GM12878 (cell line): ENCODE measurements at regions not wholly inside any gene's neighbourhood (a gene's known extent, or its start where the extent isn't known, plus 50 kb on each side); places are given as distances from the start of the nearest gene placed in this dataset.

Experiments
- ATF2 ChIP-seq: IDR thresholded peaks from 2 replicates; pipeline ENCODE4 v1.6.1; 2012; ENCODE audit warnings: low read length, inconsistent platforms
- ATF3 ChIP-seq: IDR thresholded peaks from 2 replicates; pipeline ENCODE4 v1.6.1; 2011; ENCODE audit warnings: low read depth, mild to moderate bottlenecking, low read length, moderate library complexity, borderline replicate concordance; ENCODE audit errors: extremely low read depth
- BMI1 ChIP-seq: fragments of 450-650 bp; IDR thresholded peaks from 2 replicates; pipeline ENCODE4 v1.6.1; 2016; ENCODE audit warnings: mild to moderate bottlenecking, moderate library complexity, borderline replicate concordance
- CEBPZ ChIP-seq: fragments of 150-350 bp; IDR thresholded peaks from 2 replicates; pipeline ENCODE4 v1.6.1; 2016; ENCODE audit warnings: low read depth, low read length
- CHD1 ChIP-seq: IDR thresholded peaks from 2 replicates; pipeline ENCODE4 v1.6.1; 2012; ENCODE audit warnings: low read depth, low read length, improper control_type of control experiment
- CHD2 ChIP-seq: IDR thresholded peaks from 2 replicates; pipeline ENCODE4 v1.6.1; 2011; ENCODE audit warnings: low read depth, low read length, improper control_type of control experiment, borderline replicate concordance
- ELK1 ChIP-seq: IDR thresholded peaks from 2 replicates; pipeline ENCODE4 v1.6.1; 2012; ENCODE audit warnings: low read depth, low read length, improper control_type of control experiment
- HDAC2 ChIP-seq: fragments of 200-600 bp; sonication (generic); IDR thresholded peaks from 2 replicates; pipeline ENCODE4 v1.6.1; 2017
- HSF1 ChIP-seq: fragments of 150-350 bp; IDR thresholded peaks from 2 replicates; pipeline ENCODE4 v1.6.1; 2014; ENCODE audit warnings: mild to moderate bottlenecking, low read depth, low read length
- IRF4 ChIP-seq: IDR thresholded peaks from 2 replicates; pipeline ENCODE4 v1.6.1; 2011; ENCODE audit warnings: low read depth, low read length
- MXI1 ChIP-seq: fragments of 150-350 bp; IDR thresholded peaks from 2 replicates; pipeline ENCODE4 v1.6.1; 2011; ENCODE audit warnings: low read depth, mild to moderate bottlenecking, inconsistent platforms, low read length, improper control_type of control experiment
- PML ChIP-seq: IDR thresholded peaks from 2 replicates; pipeline ENCODE4 v1.6.1; 2012; ENCODE audit warnings: low read length, inconsistent platforms
- TCF7 ChIP-seq: IDR thresholded peaks from 2 replicates; pipeline ENCODE4 v1.6.1; 2014; ENCODE audit warnings: antibody characterized with exemption, borderline replicate concordance
- ZNF274 ChIP-seq: IDR thresholded peaks from one replicate; pipeline ENCODE4 v1.8.0; 2011; ENCODE audit not compliant: insufficient read length, insufficient read depth
- TF ChIP-seq, protein P1 (sequence below): fragments of 450-650 bp; IDR thresholded peaks from 2 replicates; pipeline ENCODE4 v1.6.1; 2016; ENCODE audit warnings: mild to moderate bottlenecking

DNA sequence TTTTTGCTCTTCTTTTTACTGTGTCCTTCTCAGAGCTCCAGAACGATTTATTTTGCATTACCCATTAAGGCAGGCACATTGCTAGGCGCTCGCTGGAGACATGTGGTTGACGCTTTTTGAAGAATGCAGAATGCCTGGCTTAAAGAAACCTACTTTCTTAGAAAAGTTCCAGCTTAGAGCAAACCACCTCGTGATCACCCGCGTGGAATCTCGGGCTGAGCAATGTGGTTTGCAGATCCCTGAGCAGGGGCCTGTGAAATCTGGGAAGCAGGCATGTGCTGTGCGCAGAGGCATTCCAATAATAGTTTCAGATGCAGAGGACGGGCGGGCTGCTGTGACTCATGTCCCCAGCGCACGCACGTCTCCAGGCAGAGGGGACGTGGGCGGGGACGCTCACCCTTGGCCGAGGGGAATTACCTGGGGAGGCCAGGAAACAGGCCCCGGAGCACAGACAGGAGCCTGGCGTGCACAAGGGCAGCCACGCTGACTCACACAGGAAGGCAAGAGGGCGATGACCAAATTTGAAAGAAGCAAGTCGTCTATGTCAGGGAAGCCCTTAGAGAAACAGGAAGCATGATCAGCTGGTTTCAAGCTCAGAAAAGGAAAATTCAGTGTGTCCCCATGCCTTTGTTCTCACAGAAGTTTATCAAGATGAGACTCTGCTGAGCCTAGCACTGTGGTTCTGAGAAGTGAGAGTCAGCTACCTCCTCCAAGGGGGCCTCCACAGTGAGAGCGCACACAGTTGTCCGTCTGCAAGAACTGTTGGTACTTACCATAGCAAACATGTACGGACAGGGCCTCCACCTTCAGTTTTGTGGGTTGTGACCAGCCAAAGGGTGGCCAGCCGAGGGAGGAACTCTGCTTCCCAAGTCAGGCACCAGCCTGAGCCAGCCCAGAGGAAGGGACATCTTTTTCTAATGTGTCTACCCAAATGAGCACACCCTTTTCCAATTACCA is 218.6 kb downstream of the PIK3R1 start (continued):
- TF ChIP-seq CHD2 (peak; percentile 68; the same call in 1 of the 2 replicates), CEBPZ (no peak), ELK1 (peak; percentile 100), MXI1 (no peak), IRF4 (peak; percentile 78), PML (peak; percentile 69; the same call in 1 of the 2 replicates), BMI1 (peak; percentile 59; the same call in 1 of the 2 replicates), ATF2 (peak; percentile 98), CHD1 (no peak), ATF3 (no peak; the same call in 1 of the 2 replicates), TCF7 (peak; percentile 61; the same call in 1 of the 2 replicates), HSF1 (peak; percentile 57; the same call in 1 of the 2 replicates), HDAC2 (no peak), ZNF274 (no peak)
- TF ChIP-seq, protein P1, sequence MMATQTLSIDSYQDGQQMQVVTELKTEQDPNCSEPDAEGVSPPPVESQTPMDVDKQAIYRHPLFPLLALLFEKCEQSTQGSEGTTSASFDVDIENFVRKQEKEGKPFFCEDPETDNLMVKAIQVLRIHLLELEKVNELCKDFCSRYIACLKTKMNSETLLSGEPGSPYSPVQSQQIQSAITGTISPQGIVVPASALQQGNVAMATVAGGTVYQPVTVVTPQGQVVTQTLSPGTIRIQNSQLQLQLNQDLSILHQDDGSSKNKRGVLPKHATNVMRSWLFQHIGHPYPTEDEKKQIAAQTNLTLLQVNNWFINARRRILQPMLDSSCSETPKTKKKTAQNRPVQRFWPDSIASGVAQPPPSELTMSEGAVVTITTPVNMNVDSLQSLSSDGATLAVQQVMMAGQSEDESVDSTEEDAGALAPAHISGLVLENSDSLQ, result peak; percentile 54; the same call in 1 of the 2 replicates
